Activated naive CD8-positive, alpha-beta T cell treated with anti-CD3 and anti-CD28 coated beads for 36 hours (primary cell): ENCODE measurements at regions not wholly inside any gene's neighbourhood (a gene's known extent, or its start where the extent isn't known, plus 50 kb on each side); places are given as distances from the start of the nearest gene placed in this dataset.

Source experiments
- DNase-seq: peaks from one replicate; pipeline ENCODE4 v3.0.0; 2021
- H3K27ac Mint-ChIP-seq: one replicate; pipeline ENCODE4 v1.8.0; 2022; ENCODE audit warnings: mild to moderate bottlenecking, moderate library complexity, mixed read lengths
- H3K27me3 Mint-ChIP-seq: one replicate; pipeline ENCODE4 v1.8.0; 2022; ENCODE audit warnings: mild to moderate bottlenecking, mixed read lengths
- H3K36me3 Mint-ChIP-seq: one replicate; pipeline ENCODE4 v1.8.0; 2021; ENCODE audit warnings: mild to moderate bottlenecking, mixed read lengths
- H3K4me1 Mint-ChIP-seq: one replicate; pipeline ENCODE4 v1.8.0; 2021; ENCODE audit warnings: mixed read lengths
- H3K4me3 Mint-ChIP-seq: one replicate; pipeline ENCODE4 v1.8.0; 2022; ENCODE audit warnings: mild to moderate bottlenecking, moderate library complexity, mixed read lengths
- H3K9me3 Mint-ChIP-seq: one replicate; pipeline ENCODE4 v1.8.0; 2022; ENCODE audit warnings: mixed read lengths

- Mint-ChIP-seq H3K4me3 (no peak overlapping the region), H3K4me1 (no peaks in the 10 kb centered on the region), H3K27me3 (no peaks in the 10 kb centered on the region), H3K9me3 (peaks cover 5% of the 10 kb centered on the region), H3K36me3 (no peaks in the 10 kb centered on the region), H3K27ac (no peak overlapping the region)
- DNase-seq, result no peak
These were observed 314.6 kb upstream of the POM121L12 start for GRCh38 chr7:52720856-52721255.

DNA sequence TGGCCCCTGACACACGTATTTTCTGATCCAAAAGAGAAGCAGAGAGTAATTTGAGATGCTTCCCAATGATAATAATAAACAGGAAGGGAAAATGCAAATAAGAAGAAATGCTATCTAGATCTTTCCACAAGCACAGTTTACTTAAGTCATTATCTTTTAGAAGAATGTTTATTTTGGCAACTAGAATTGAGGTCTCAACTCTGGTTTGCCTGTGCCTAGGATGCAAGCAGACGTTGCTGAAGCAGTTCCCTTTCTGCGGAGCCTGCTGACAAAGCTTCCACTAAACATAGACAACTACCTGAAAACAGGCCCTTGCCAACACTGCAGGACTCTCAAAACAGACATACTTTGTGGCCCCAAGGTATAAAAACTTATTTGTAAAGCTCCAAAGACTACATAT, 315.8 kb upstream of the POM121L12 start:
- H3K27me3 Mint-ChIP-seq, result no peaks in the 10 kb centered on the region
- DNase-seq, result no peak
- no peaks in the 10 kb centered on the region for H3K36me3 Mint-ChIP-seq
- H3K4me1 Mint-ChIP-seq, result no peaks in the 10 kb centered on the region
- no peak overlapping the region for H3K27ac Mint-ChIP-seq
- H3K9me3 Mint-ChIP-seq, result peaks cover 3% of the 10 kb centered on the region
- H3K4me3 Mint-ChIP-seq, result no peak overlapping the region

DNA sequence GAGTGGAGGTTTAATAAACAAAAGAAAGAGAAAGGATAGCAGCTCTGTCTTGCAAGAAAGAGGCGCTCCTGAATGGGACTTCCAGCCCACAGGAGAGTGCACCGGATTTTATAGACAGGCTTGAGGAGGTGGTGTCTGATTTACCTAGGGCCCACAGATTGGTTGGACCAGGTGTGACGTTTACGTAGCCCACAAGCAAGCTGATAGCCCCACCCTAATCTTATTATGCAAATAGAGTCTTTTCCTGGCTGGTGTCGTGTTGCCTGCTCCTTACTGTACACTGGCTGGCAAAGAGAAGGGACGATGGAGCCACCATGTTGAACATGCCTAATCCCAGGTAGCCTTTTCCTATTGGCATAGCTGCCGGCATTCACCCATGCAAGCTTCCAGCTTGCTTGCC, 319.7 kb upstream of the POM121L12 start:
- Mint-ChIP-seq H3K9me3 (peaks cover 8% of the 10 kb centered on the region), H3K4me3 (no peak overlapping the region), H3K36me3 (no peaks in the 10 kb centered on the region), H3K4me1 (no peaks in the 10 kb centered on the region), H3K27me3 (no peaks in the 10 kb centered on the region), H3K27ac (no peak overlapping the region)
- no peak for DNase-seq

DNA sequence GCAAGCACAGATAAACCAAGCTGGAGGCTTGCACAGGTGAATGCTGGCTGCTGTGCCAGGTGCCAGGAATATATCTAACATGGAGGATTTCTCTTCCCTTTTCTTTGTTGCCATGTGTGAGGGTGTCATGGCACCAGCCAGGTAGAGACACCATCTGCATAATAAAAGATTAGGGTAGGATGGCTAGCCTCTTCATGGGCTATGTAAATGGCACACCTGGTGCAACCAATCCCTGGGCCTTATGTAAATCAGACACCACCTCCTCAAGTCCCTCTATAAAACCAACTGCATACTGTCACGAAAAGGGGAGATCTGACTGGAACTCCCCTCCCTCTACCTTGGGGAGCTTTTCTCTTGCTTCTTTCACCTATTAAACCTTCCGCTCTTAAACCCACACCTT, 322.5 kb upstream of the POM121L12 start:
- DNase-seq, result no peak
- Mint-ChIP-seq H3K36me3 (no peaks in the 10 kb centered on the region), H3K9me3 (peaks cover 12% of the 10 kb centered on the region), H3K27ac (no peak overlapping the region), H3K27me3 (no peaks in the 10 kb centered on the region), H3K4me3 (no peak overlapping the region), H3K4me1 (no peaks in the 10 kb centered on the region)

DNA sequence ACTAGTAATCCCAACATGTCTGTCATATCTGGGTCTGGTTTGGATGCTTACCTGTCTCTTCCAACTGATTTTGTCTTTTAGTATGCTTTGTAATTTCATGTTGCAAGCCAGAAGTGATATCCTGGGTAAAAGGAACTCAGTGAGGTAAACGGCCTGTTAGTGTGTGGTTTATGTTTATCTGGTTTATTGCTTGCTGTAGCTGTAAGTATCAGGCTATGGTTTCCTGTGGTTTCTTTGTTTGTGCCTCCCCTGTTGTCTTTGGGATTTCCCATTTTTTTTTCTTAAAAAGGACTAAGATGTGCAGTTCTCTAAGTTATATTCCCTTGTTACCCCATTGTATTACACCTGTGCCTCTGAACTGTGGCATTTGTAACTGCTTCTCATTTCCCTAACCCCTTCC, 323.5 kb upstream of the POM121L12 start:
- no peak for DNase-seq
- Mint-ChIP-seq H3K36me3 (no peaks in the 10 kb centered on the region), H3K4me3 (no peak overlapping the region), H3K9me3 (peaks cover 12% of the 10 kb centered on the region), H3K27me3 (no peaks in the 10 kb centered on the region), H3K4me1 (no peaks in the 10 kb centered on the region), H3K27ac (no peak overlapping the region)

DNA sequence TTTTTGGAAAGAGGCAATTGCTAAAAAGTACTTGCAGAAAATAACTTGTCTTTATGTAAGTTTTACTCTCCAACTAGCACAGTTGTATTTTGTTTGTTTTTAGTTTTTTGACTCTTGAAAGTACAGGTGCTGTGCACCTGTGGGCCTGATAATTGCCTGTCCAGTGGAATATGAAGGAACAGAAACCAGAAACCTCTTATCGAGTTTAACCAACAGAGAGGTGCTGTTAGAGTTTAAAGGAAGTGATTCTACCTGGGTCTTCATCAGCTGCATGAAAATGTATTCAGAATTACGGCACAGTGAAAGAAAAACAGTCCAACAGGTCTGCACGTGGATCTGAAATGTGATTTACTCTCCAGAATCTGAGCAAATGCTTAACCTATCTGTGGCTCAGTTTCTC, 326.6 kb upstream of the POM121L12 start:
- Mint-ChIP-seq H3K4me3 (no peak overlapping the region), H3K36me3 (no peaks in the 10 kb centered on the region), H3K27me3 (no peaks in the 10 kb centered on the region), H3K4me1 (no peaks in the 10 kb centered on the region), H3K9me3 (peaks cover 5% of the 10 kb centered on the region), H3K27ac (no peak overlapping the region)
- DNase-seq, result no peak

- H3K27ac Mint-ChIP-seq, result no peak overlapping the region
- no peaks in the 10 kb centered on the region for H3K4me1 Mint-ChIP-seq
- no peaks in the 10 kb centered on the region for H3K36me3 Mint-ChIP-seq
- no peak for DNase-seq
- H3K9me3 Mint-ChIP-seq, result peaks cover 10% of the 10 kb centered on the region
- no peak overlapping the region for H3K4me3 Mint-ChIP-seq
- no peaks in the 10 kb centered on the region for H3K27me3 Mint-ChIP-seq
These were observed 329.7 kb upstream of the POM121L12 start for GRCh38 chr7:52705768-52706167.

DNA sequence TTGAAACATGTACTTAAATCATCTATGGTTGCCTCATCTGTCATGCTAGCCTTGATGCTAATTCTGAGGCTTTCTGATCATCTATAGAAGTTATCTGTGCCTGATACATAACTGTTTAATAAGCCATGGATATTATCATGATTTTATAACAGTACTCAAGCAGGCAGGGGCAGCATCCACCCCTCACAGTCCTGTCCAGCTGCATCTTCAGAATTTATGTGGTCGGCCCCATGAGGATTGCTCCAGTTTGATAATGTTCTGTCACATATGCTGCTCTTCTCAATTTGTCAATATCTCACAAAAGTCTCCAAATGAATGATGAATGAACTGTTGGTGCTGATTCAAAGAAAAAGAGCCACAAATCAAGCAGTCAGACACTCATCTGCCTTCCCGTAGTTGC, 335.1 kb upstream of the POM121L12 start:
- no peak for DNase-seq
- Mint-ChIP-seq H3K9me3 (peaks cover 17% of the 10 kb centered on the region), H3K27me3 (no peaks in the 10 kb centered on the region), H3K4me1 (no peaks in the 10 kb centered on the region), H3K27ac (no peak overlapping the region), H3K4me3 (no peak overlapping the region), H3K36me3 (no peaks in the 10 kb centered on the region)

- H3K4me3 Mint-ChIP-seq, result no peak overlapping the region
- no peak overlapping the region for H3K27ac Mint-ChIP-seq
- DNase-seq, result no peak
- H3K4me1 Mint-ChIP-seq, result no peaks in the 10 kb centered on the region
- no peaks in the 10 kb centered on the region for H3K36me3 Mint-ChIP-seq
- peaks cover 11% of the 10 kb centered on the region for H3K9me3 Mint-ChIP-seq
- H3K27me3 Mint-ChIP-seq, result no peaks in the 10 kb centered on the region
These were observed 339.3 kb upstream of the POM121L12 start for GRCh38 chr7:52695973-52696595.

GRCh38 chr7:52691257-52691656, 344.2 kb upstream of the POM121L12 start:
- H3K36me3 Mint-ChIP-seq, result no peaks in the 10 kb centered on the region
- peaks cover 5% of the 10 kb centered on the region for H3K9me3 Mint-ChIP-seq
- H3K27me3 Mint-ChIP-seq, result no peaks in the 10 kb centered on the region
- no peaks in the 10 kb centered on the region for H3K4me1 Mint-ChIP-seq
- DNase-seq, result no peak
- no peak overlapping the region for H3K27ac Mint-ChIP-seq
- no peak overlapping the region for H3K4me3 Mint-ChIP-seq

- no peak for DNase-seq
- H3K4me1 Mint-ChIP-seq, result no peaks in the 10 kb centered on the region
- H3K4me3 Mint-ChIP-seq, result no peak overlapping the region
- peaks cover 5% of the 10 kb centered on the region for H3K9me3 Mint-ChIP-seq
- H3K27me3 Mint-ChIP-seq, result no peaks in the 10 kb centered on the region
- H3K27ac Mint-ChIP-seq, result no peak overlapping the region
- no peaks in the 10 kb centered on the region for H3K36me3 Mint-ChIP-seq
These were observed 345.5 kb upstream of the POM121L12 start for GRCh38 chr7:52689912-52690311.

GRCh38 chr7:52685333-52685732, 350.1 kb upstream of the POM121L12 start:
- H3K27ac Mint-ChIP-seq, result no peak overlapping the region
- H3K36me3 Mint-ChIP-seq, result no peaks in the 10 kb centered on the region
- DNase-seq, result no peak
- H3K27me3 Mint-ChIP-seq, result no peaks in the 10 kb centered on the region
- H3K4me1 Mint-ChIP-seq, result no peaks in the 10 kb centered on the region
- H3K4me3 Mint-ChIP-seq, result no peak overlapping the region
- H3K9me3 Mint-ChIP-seq, result peaks cover 8% of the 10 kb centered on the region

- H3K27ac Mint-ChIP-seq, result no peak overlapping the region
- peaks cover 9% of the 10 kb centered on the region for H3K9me3 Mint-ChIP-seq
- H3K27me3 Mint-ChIP-seq, result no peaks in the 10 kb centered on the region
These were observed 351.0 kb upstream of the POM121L12 start for GRCh38 chr7:52684388-52684787.

GRCh38 chr7:52682993-52683392, 352.4 kb upstream of the POM121L12 start:
- Mint-ChIP-seq H3K36me3 (no peaks in the 10 kb centered on the region), H3K27me3 (no peaks in the 10 kb centered on the region), H3K4me3 (no peak overlapping the region), H3K27ac (no peak overlapping the region), H3K9me3 (peaks cover 11% of the 10 kb centered on the region), H3K4me1 (no peaks in the 10 kb centered on the region)
- no peak for DNase-seq

More at GRCh38 chr7:52684388-52684787, 351.0 kb upstream of the POM121L12 start:
- H3K4me1 Mint-ChIP-seq, result no peaks in the 10 kb centered on the region
- DNase-seq, result no peak
- no peak overlapping the region for H3K4me3 Mint-ChIP-seq
- no peaks in the 10 kb centered on the region for H3K36me3 Mint-ChIP-seq

GRCh38 chr7:52670608-52671225, 364.7 kb upstream of the POM121L12 start:
- Mint-ChIP-seq H3K36me3 (no peaks in the 10 kb centered on the region), H3K4me3 (no peak overlapping the region), H3K4me1 (no peaks in the 10 kb centered on the region), H3K27ac (no peak overlapping the region), H3K27me3 (no peaks in the 10 kb centered on the region), H3K9me3 (peaks cover 5% of the 10 kb centered on the region)
- DNase-seq, result no peak

DNA sequence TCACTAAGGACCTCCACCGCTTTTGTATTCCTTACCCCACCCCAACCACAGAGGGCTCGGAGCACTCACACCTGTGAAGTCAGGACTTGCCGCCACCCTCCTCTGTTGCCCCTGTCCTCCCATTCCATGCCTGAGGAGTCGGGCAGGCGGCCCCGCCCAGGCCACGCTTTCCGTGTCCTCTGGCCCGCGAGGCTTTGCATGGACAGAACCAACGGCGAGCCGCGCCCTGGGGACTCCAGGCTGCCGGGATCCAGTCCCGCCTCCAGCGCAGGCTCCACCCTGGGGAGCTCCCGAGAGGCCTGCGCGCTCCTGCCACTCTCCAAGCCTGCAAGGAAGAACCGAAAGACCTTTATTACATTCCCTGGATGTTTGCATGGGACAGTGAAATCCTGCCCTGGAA, 366.4 kb upstream of the POM121L12 start:
- Mint-ChIP-seq H3K27ac (no peak overlapping the region), H3K36me3 (no peaks in the 10 kb centered on the region), H3K4me3 (no peak overlapping the region), H3K4me1 (no peaks in the 10 kb centered on the region), H3K27me3 (no peaks in the 10 kb centered on the region), H3K9me3 (peaks cover 9% of the 10 kb centered on the region)
- DNase-seq, result no peak
